ENCODE measurements at regions not wholly inside any gene's neighbourhood (a gene's known extent, or its start where the extent isn't known, plus 50 kb on each side); places are given as distances from the start of the nearest gene placed in this dataset.
"Not testable (repeated sequence)": the region's sequence is repeated elsewhere in the genome, so short reads cannot be mapped to it uniquely, and the experiment has no call there.

- not testable (repeated sequence) for H2AFZ ChIP-seq; H3K27ac ChIP-seq; H3K79me2 ChIP-seq; H3K9me2 ChIP-seq (replicated peaks; ENCODE audit: insufficient read depth); DNase-seq (ENCODE audit: low spot score); H4K20me1 ChIP-seq (ENCODE audit: insufficient read depth, poor library complexity, severe bottlenecking); H3K4me1 ChIP-seq (ENCODE audit: insufficient read depth); H3K9me3 ChIP-seq (ENCODE audit: low read depth); H3K36me3 ChIP-seq (replicated peaks; ENCODE audit: insufficient read depth, low read depth); H3K4me2 ChIP-seq; H3K4me3 ChIP-seq
- peak; percentile 62 for TF ChIP-seq EZH2 (IDR thresholded peaks at IDR 0.05; ENCODE audit: borderline replicate concordance)
- peaks cover 37% of the 10 kb centered on the region for H3K27me3 ChIP-seq
- 17% methylated on average over 27 of the region's 33 CpGs for WGBS (ENCODE audit: low lambda C conversion rate, missing lambda C conversion rate)
Observed at GRCh38 chr9:62833323-62834200, 1643.7 kb downstream of the SPATA31A7 start.

- peaks cover 33% of the 10 kb centered on the region for H3K27me3 ChIP-seq
- H3K4me3 ChIP-seq; H3K9me3 ChIP-seq (ENCODE audit: low read depth); H3K79me2 ChIP-seq; DNase-seq (ENCODE audit: low spot score); H3K4me1 ChIP-seq (ENCODE audit: insufficient read depth); H4K20me1 ChIP-seq (ENCODE audit: insufficient read depth, poor library complexity, severe bottlenecking); H3K36me3 ChIP-seq (replicated peaks; ENCODE audit: insufficient read depth, low read depth); H3K9me2 ChIP-seq (replicated peaks; ENCODE audit: insufficient read depth); H2AFZ ChIP-seq; H3K27ac ChIP-seq: not testable (repeated sequence)
- peak; percentile 52 for TF ChIP-seq EZH2 (IDR thresholded peaks at IDR 0.05; ENCODE audit: borderline replicate concordance)
- H3K4me2 ChIP-seq, result peak overlapping the region; percentile 77
- 4% methylated on average over 50 of the region's 50 CpGs for WGBS (ENCODE audit: low lambda C conversion rate, missing lambda C conversion rate)
Observed at GRCh38 chr9:62837254-62837911, 1647.5 kb downstream of the SPATA31A7 start.

- Histone ChIP-seq H3K4me3 (peak overlapping the region; percentile 24), H2AFZ (peak overlapping the region; percentile 71), H3K4me2 (peak overlapping the region; percentile 77), H3K27me3 (peaks cover 39% of the 10 kb centered on the region)
- H3K36me3 ChIP-seq (replicated peaks; ENCODE audit: insufficient read depth, low read depth); H3K79me2 ChIP-seq; H3K4me1 ChIP-seq (ENCODE audit: insufficient read depth); H3K9me3 ChIP-seq (ENCODE audit: low read depth); H3K27ac ChIP-seq; H4K20me1 ChIP-seq (ENCODE audit: insufficient read depth, poor library complexity, severe bottlenecking); H3K9me2 ChIP-seq (replicated peaks; ENCODE audit: insufficient read depth): not testable (repeated sequence)
- WGBS (ENCODE audit: low lambda C conversion rate, missing lambda C conversion rate), result 5% methylated on average over 59 of the region's 60 CpGs
- peak; percentile 82 for DNase-seq (ENCODE audit: low spot score)
Observed at GRCh38 chr9:62838024-62838718, 1648.3 kb downstream of the SPATA31A7 start.

- not testable (repeated sequence) for H3K27ac ChIP-seq; H3K4me1 ChIP-seq (ENCODE audit: insufficient read depth); H3K9me2 ChIP-seq (replicated peaks; ENCODE audit: insufficient read depth); H3K4me2 ChIP-seq; H3K79me2 ChIP-seq; H3K9me3 ChIP-seq (ENCODE audit: low read depth); DNase-seq (ENCODE audit: low spot score); H3K36me3 ChIP-seq (replicated peaks; ENCODE audit: insufficient read depth, low read depth); H2AFZ ChIP-seq; H3K4me3 ChIP-seq; H4K20me1 ChIP-seq (ENCODE audit: insufficient read depth, poor library complexity, severe bottlenecking)
- peaks cover 37% of the 10 kb centered on the region for H3K27me3 ChIP-seq
- WGBS (ENCODE audit: low lambda C conversion rate, missing lambda C conversion rate), result 22% methylated on average over 1 of the region's 2 CpGs
Observed at GRCh38 chr9:62839168-62839567, 1649.3 kb downstream of the SPATA31A7 start.

- DNase-seq (ENCODE audit: low spot score); H4K20me1 ChIP-seq (ENCODE audit: insufficient read depth, poor library complexity, severe bottlenecking); H3K9me2 ChIP-seq (replicated peaks; ENCODE audit: insufficient read depth); H3K4me3 ChIP-seq; H3K4me2 ChIP-seq; H3K36me3 ChIP-seq (replicated peaks; ENCODE audit: insufficient read depth, low read depth); H3K27ac ChIP-seq; H2AFZ ChIP-seq; H3K4me1 ChIP-seq (ENCODE audit: insufficient read depth); H3K9me3 ChIP-seq (ENCODE audit: low read depth); H3K79me2 ChIP-seq: not testable (repeated sequence)
- 33% methylated on average over 9 of the region's 9 CpGs for WGBS (ENCODE audit: low lambda C conversion rate, missing lambda C conversion rate)
- H3K27me3 ChIP-seq, result peaks cover 28% of the 10 kb centered on the region
Observed at GRCh38 chr9:62843145-62843544, 1653.3 kb downstream of the SPATA31A7 start.

GRCh38 chr9:62843706-62844290, 1654.0 kb downstream of the SPATA31A7 start:
- not testable (repeated sequence) for H3K27ac ChIP-seq; H3K4me1 ChIP-seq (ENCODE audit: insufficient read depth); H3K79me2 ChIP-seq; DNase-seq (ENCODE audit: low spot score); H2AFZ ChIP-seq; H4K20me1 ChIP-seq (ENCODE audit: insufficient read depth, poor library complexity, severe bottlenecking); H3K36me3 ChIP-seq (replicated peaks; ENCODE audit: insufficient read depth, low read depth); H3K9me3 ChIP-seq (ENCODE audit: low read depth); H3K4me2 ChIP-seq; H3K4me3 ChIP-seq; H3K9me2 ChIP-seq (replicated peaks; ENCODE audit: insufficient read depth)
- H3K27me3 ChIP-seq, result peaks cover 28% of the 10 kb centered on the region
- WGBS (ENCODE audit: low lambda C conversion rate, missing lambda C conversion rate), result 54% methylated on average over 12 of the region's 15 CpGs

- H3K79me2 ChIP-seq; H3K9me2 ChIP-seq (replicated peaks; ENCODE audit: insufficient read depth); H3K36me3 ChIP-seq (replicated peaks; ENCODE audit: insufficient read depth, low read depth); H4K20me1 ChIP-seq (ENCODE audit: insufficient read depth, poor library complexity, severe bottlenecking); H3K4me1 ChIP-seq (ENCODE audit: insufficient read depth); H3K27ac ChIP-seq; H3K4me3 ChIP-seq; H3K9me3 ChIP-seq (ENCODE audit: low read depth); H2AFZ ChIP-seq; H3K4me2 ChIP-seq; DNase-seq (ENCODE audit: low spot score): not testable (repeated sequence)
- WGBS (ENCODE audit: low lambda C conversion rate, missing lambda C conversion rate), result 33% methylated on average over 27 of the region's 27 CpGs
- peaks cover 24% of the 10 kb centered on the region for H3K27me3 ChIP-seq
Observed at GRCh38 chr9:62844681-62845185, 1654.9 kb downstream of the SPATA31A7 start.

- not testable (repeated sequence) for H3K4me3 ChIP-seq; H4K20me1 ChIP-seq (ENCODE audit: insufficient read depth, poor library complexity, severe bottlenecking); H2AFZ ChIP-seq; H3K36me3 ChIP-seq (replicated peaks; ENCODE audit: insufficient read depth, low read depth); H3K4me2 ChIP-seq; DNase-seq (ENCODE audit: low spot score); H3K27ac ChIP-seq; H3K79me2 ChIP-seq; H3K4me1 ChIP-seq (ENCODE audit: insufficient read depth); H3K9me2 ChIP-seq (replicated peaks; ENCODE audit: insufficient read depth); H3K9me3 ChIP-seq (ENCODE audit: low read depth)
- 33% methylated on average over 2 of the region's 2 CpGs for WGBS (ENCODE audit: low lambda C conversion rate, missing lambda C conversion rate)
- H3K27me3 ChIP-seq, result peaks cover 37% of the 10 kb centered on the region
Observed at GRCh38 chr9:62848258-62848657, 1658.4 kb downstream of the SPATA31A7 start.
